ENCODE measurements at regions not wholly inside any gene's neighbourhood (a gene's known extent, or its start where the extent isn't known, plus 50 kb on each side); places are given as distances from the start of the nearest gene placed in this dataset.

- TF ChIP-seq CTCF (IDR thresholded peaks at IDR 0.05; ENCODE audit: insufficient read depth, low read length, poor library complexity, severe bottlenecking) (no peak), EZH2phosphoT487 (conservative IDR thresholded peaks at IDR 0.05; ENCODE audit: low read length) (no peak)
Observed at GRCh38 chr1:166489670-166490436, 323.1 kb upstream of the FAM78B start.
